ENCODE measurements at regions not wholly inside any gene's neighbourhood (a gene's known extent, or its start where the extent isn't known, plus 50 kb on each side); places are given as distances from the start of the nearest gene placed in this dataset.

GRCh38 chr14:53509276-53510244 is 356.4 kb upstream of the DDHD1 start:
- Mint-ChIP-seq H3K9me3 (peaks cover 2 to 26% (median 10%) of the 10 kb centered on the region in 7 donors), H3K4me3 (no peak overlapping the region), H3K27ac (no peak overlapping the region), H3K27me3 (ENCODE audit: low read depth in 3 of 3) (no peaks in the 10 kb centered on the region), H3K4me1 (no peaks in the 10 kb centered on the region), H3K36me3 (no peaks in the 10 kb centered on the region)
- intact Hi-C loops (cut with micrococcal nuclease) = no loop called here
- no peak overlapping the region for H3K9ac ChIP-seq (ENCODE audit: insufficient read depth, low read length, poor library complexity, severe bottlenecking)
- no peak overlapping the region for H3K4me2 ChIP-seq (replicated peaks; ENCODE audit: extremely low read depth, low read length, poor library complexity, severe bottlenecking)
- H4K20me1 ChIP-seq (ENCODE audit: insufficient read depth, low read length) = no peaks in the 10 kb centered on the region
- no peak overlapping the region for H3K27ac ChIP-seq (ENCODE audit: low read depth in 1 of 2, low read length in 2 of 2)
- H3K4me3 ChIP-seq (replicated peaks in 1 of 3; ENCODE audit: low read depth in 2 of 3, low read length in 3 of 3) = no peak overlapping the region
- peaks cover 2 to 6% of the 10 kb centered on the region in 2 donors for H3K9me3 ChIP-seq (replicated peaks in 1 of 2; ENCODE audit: control insufficient read depth in 1 of 2, insufficient read depth in 1 of 2, low read length in 2 of 2)
- H3K4me1 ChIP-seq (ENCODE audit: control insufficient read depth in 1 of 2, insufficient read depth in 2 of 2, low read length in 2 of 2) = no peaks in the 10 kb centered on the region
- no peak overlapping the region for H2AFZ ChIP-seq (ENCODE audit: insufficient read depth, low read depth, low read length, poor library complexity, severe bottlenecking)
- H3K79me2 ChIP-seq (ENCODE audit: insufficient read depth, low read length) = no peaks in the 10 kb centered on the region
- no peaks in the 10 kb centered on the region for H3K36me3 ChIP-seq (replicated peaks in 1 of 2; ENCODE audit: control insufficient read depth in 1 of 2, insufficient read depth in 2 of 2, low read length in 2 of 2)
- TF ChIP-seq, protein P1, sequence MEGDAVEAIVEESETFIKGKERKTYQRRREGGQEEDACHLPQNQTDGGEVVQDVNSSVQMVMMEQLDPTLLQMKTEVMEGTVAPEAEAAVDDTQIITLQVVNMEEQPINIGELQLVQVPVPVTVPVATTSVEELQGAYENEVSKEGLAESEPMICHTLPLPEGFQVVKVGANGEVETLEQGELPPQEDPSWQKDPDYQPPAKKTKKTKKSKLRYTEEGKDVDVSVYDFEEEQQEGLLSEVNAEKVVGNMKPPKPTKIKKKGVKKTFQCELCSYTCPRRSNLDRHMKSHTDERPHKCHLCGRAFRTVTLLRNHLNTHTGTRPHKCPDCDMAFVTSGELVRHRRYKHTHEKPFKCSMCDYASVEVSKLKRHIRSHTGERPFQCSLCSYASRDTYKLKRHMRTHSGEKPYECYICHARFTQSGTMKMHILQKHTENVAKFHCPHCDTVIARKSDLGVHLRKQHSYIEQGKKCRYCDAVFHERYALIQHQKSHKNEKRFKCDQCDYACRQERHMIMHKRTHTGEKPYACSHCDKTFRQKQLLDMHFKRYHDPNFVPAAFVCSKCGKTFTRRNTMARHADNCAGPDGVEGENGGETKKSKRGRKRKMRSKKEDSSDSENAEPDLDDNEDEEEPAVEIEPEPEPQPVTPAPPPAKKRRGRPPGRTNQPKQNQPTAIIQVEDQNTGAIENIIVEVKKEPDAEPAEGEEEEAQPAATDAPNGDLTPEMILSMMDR (IDR thresholded peaks at IDR 0.05) = no peak
- DNase-seq = no peak
- WGBS (ENCODE audit: insufficient coverage) = 80% methylated on average over 6 of the region's 11 CpGs
- H3K27me3 ChIP-seq (ENCODE audit: control insufficient read depth in 2 of 2, insufficient read depth in 2 of 2, low read length in 2 of 2) = no peaks in the 10 kb centered on the region

DNA sequence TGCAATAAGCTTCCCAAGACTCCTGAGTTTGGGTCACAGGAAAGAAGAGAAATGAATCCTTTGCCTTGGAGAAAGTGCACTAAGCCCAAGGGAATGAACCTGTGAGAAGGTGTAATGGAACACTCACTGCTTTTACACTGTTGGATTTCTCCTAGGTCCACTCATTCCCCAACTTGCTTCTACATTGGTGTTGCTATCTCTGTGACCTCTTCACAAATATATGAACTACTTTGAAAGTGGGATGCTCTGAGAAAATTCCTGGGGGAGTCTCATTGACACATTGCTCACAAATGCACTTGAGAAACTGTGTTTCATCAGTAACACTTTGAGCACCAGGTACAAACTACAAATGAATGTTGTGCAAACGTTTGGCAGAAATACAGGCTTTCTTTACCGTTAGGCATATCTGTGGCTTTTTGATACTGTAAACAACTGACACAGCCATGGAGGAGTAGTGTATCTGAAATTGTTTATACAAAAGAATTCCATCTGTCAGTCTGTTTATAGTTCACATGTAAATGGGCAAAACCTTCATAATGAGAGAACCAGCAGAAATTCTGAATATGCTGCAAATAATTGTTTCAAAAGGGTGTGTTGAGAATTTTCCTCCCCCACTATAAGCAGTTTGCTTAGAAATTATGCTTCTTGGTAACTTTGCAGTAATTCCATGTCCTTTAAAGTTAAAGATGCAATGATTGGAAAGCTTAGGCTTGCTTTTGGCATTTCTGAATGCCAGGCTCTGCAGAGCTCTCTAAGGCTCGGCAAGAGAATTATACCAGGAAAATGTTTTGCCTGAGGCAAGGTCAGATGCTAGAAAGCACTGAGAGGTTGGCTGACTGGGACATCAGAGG is 348.5 kb upstream of the DDHD1 start:
- Histone ChIP-seq H3K4me1 (ENCODE audit: control insufficient read depth in 1 of 2, insufficient read depth in 2 of 2, low read length in 2 of 2) (no peaks in the 10 kb centered on the region), H3K4me3 (replicated peaks in 1 of 3; ENCODE audit: low read depth in 2 of 3, low read length in 3 of 3) (no peak overlapping the region), H3K79me2 (ENCODE audit: insufficient read depth, low read length) (no peaks in the 10 kb centered on the region), H3K27ac (ENCODE audit: low read depth in 1 of 2, low read length in 2 of 2) (no peak overlapping the region), H3K4me2 (replicated peaks; ENCODE audit: extremely low read depth, low read length, poor library complexity, severe bottlenecking) (no peak overlapping the region), H2AFZ (ENCODE audit: insufficient read depth, low read depth, low read length, poor library complexity, severe bottlenecking) (no peak overlapping the region), H3K36me3 (replicated peaks in 1 of 2; ENCODE audit: control insufficient read depth in 1 of 2, insufficient read depth in 2 of 2, low read length in 2 of 2) (no peaks in the 10 kb centered on the region), H3K9me3 (replicated peaks in 1 of 2; ENCODE audit: control insufficient read depth in 1 of 2, insufficient read depth in 1 of 2, low read length in 2 of 2) (peaks cover 9 to 20% of the 10 kb centered on the region in 2 donors), H3K27me3 (ENCODE audit: control insufficient read depth in 2 of 2, insufficient read depth in 2 of 2, low read length in 2 of 2) (no peaks in the 10 kb centered on the region), H4K20me1 (ENCODE audit: insufficient read depth, low read length) (no peaks in the 10 kb centered on the region), H3K9ac (ENCODE audit: insufficient read depth, low read length, poor library complexity, severe bottlenecking) (no peak overlapping the region)
- H3K36me3 Mint-ChIP-seq = no peaks in the 10 kb centered on the region
- intact Hi-C loops (cut with micrococcal nuclease) = no loop called here
- peaks cover 0 to 2% (median 0%) of the 10 kb centered on the region in 3 donors for H3K27me3 Mint-ChIP-seq (ENCODE audit: low read depth in 3 of 3)
- no CpG with 5 or more reads among the region's 3 CpGs for WGBS (ENCODE audit: insufficient coverage)
- DNase-seq = no peak
- no peak overlapping the region for H3K4me3 Mint-ChIP-seq
- H3K9me3 Mint-ChIP-seq = peaks cover 7 to 24% (median 17%) of the 10 kb centered on the region in 7 donors
- no peak overlapping the region for H3K27ac Mint-ChIP-seq
- TF ChIP-seq, protein P1 (IDR thresholded peaks at IDR 0.05) = no peak
- no peaks in the 10 kb centered on the region for H3K4me1 Mint-ChIP-seq

Data from CD14-positive monocyte (primary cell).